Aorta (tissue), 5 donors: ENCODE measurements at regions not wholly inside any gene's neighbourhood (a gene's known extent, or its start where the extent isn't known, plus 50 kb on each side); places are given as distances from the start of the nearest gene placed in this dataset.
"Not testable (repeated sequence)": the region's sequence is repeated elsewhere in the genome, so short reads cannot be mapped to it uniquely, and the experiment has no call there.

Experiments used
- ATAC-seq: fragments of 200-7000 bp; cut with Tn5 transposase; one replicate; pipeline ENCODE4 v1.9.1; 2022; ENCODE audit warnings: moderate library complexity; ENCODE audit not compliant: low FRiP score
- DNase-seq, 2 donors: peaks; one replicate each; pipeline ENCODE4 v3.0.0-alpha.2; 2020
- H3K27ac ChIP-seq, 2 donors: one replicate each; pipeline ENCODE4 v1.5.1; 2013; ENCODE audit warnings: low read length in 2 of 2, mild to moderate bottlenecking in 2 of 2, moderate library complexity in 2 of 2, control low read depth in 1 of 2, inconsistent platforms in 1 of 2, low read depth in 1 of 2
- H3K27me3 ChIP-seq, 2 donors: one replicate each; pipeline ENCODE4 v1.6.1; 2013; ENCODE audit warnings: control low read depth in 1 of 2, low read length in 1 of 2, mild to moderate bottlenecking in 1 of 2, moderate library complexity in 1 of 2; ENCODE audit not compliant: insufficient read depth in 2 of 2, control insufficient read depth in 1 of 2
- H3K36me3 ChIP-seq, 2 donors: one replicate each; pipeline ENCODE4 v1.6.1; 2013; ENCODE audit warnings: control low read depth in 1 of 2, low read length in 1 of 2, mild to moderate bottlenecking in 1 of 2; ENCODE audit not compliant: insufficient read depth in 2 of 2, control insufficient read depth in 1 of 2
- H3K4me1 ChIP-seq, 2 donors: one replicate each; pipeline ENCODE4 v1.6.1; 2013; ENCODE audit warnings: low read length in 2 of 2, control low read depth in 1 of 2, mild to moderate bottlenecking in 1 of 2, moderate library complexity in 1 of 2; ENCODE audit not compliant: insufficient read depth in 2 of 2, control insufficient read depth in 1 of 2
- H3K4me3 ChIP-seq, 2 donors: one replicate each; pipeline ENCODE4 v1.5.1; 2013; ENCODE audit warnings: low read length in 2 of 2, control low read depth in 1 of 2, mild to moderate bottlenecking in 1 of 2
- H3K9me3 ChIP-seq: one replicate; pipeline ENCODE4 v1.6.1; 2013; ENCODE audit warnings: mild to moderate bottlenecking, low read length; ENCODE audit not compliant: control insufficient read depth
- WGBS, 2 donors: extraction: QIAGEN DNeasy Blood & Tissue Kit; methylation state at CpG; one replicate each; pipeline ENCODE4 v1.1.7; 2013; 5-methylcytosine and 5-hydroxymethylcytosine counted together
- intact Hi-C, 2 donors: fragments of 100-400 bp; cut with DNase I; formaldehyde crosslinking; loops; one replicate each; pipeline versions ENCODE4 v1.14.2 to v1.15.0; 2022
- donor health status: healthy with polysubstance abuse.
- donor health status: Bipolar disorder and iron deficiency.
- donor health status: DM: no; HTN: no; CAD: no.
- donor health status: DM: no; HTN: no; CAD: no.
- donor health status: DM: yes; HTN: yes; CAD: no.

DNA sequence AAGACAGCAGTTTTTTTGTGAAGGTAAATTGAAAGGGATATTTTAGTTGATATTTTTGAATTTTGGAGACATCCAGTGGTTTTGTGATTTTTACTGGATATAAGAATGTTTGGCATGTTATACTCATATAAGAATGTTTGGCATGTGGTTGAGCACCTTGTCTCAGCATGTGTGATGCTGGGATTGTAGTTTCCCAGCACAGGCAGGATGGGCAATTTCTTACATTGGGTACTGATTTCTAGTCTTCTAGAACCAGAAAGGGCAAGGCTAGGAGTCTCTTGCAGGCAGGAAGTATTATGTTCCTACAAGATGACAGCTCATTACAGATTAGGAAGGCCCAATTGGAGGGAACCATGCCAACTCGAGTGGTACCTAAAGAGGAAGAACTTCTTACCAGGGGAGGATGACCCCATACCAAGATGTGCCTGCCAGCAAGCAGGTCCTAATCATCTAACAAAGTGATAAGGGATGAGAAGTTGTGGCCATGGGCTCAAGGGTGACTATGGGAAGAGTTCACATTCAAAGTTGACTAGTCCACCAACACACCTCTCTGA is 377.8 kb downstream of the UTRN start:
- 71 to 88% methylated on average over 1 of the region's 1 CpG for WGBS, 2 donors
- DNase-seq = no peak
- H3K9me3 ChIP-seq = no peaks in the 10 kb centered on the region
- H3K27ac ChIP-seq = no peak overlapping the region
- intact Hi-C loops = no loop called here
- no peaks in the 10 kb centered on the region for H3K27me3 ChIP-seq
- no peak overlapping the region for H3K4me3 ChIP-seq
- no peak for ATAC-seq
- H3K36me3 ChIP-seq = no peaks in the 10 kb centered on the region
- H3K4me1 ChIP-seq = peaks cover 0 to 5% of the 10 kb centered on the region in 2 donors

GRCh38 chr6:144664281-144664680 is 379.1 kb downstream of the UTRN start:
- ATAC-seq = no peak
- Histone ChIP-seq H3K4me3 (no peak overlapping the region), H3K27ac (no peak overlapping the region), H3K27me3 (no peaks in the 10 kb centered on the region), H3K4me1 (peaks cover 0 to 5% of the 10 kb centered on the region in 2 donors), H3K36me3 (no peaks in the 10 kb centered on the region), H3K9me3 (no peaks in the 10 kb centered on the region)
- intact Hi-C loops = no loop called here
- WGBS, 2 donors = 84 to 87% methylated on average over 4 of the region's 4 CpGs
- DNase-seq = no peak

GRCh38 chr6:144664947-144665346 is 379.8 kb downstream of the UTRN start:
- H3K4me3 ChIP-seq = no peak overlapping the region
- intact Hi-C loops = no loop called here
- no peaks in the 10 kb centered on the region for H3K9me3 ChIP-seq
- no peaks in the 10 kb centered on the region for H3K27me3 ChIP-seq
- H3K36me3 ChIP-seq = no peaks in the 10 kb centered on the region
- no peak for ATAC-seq
- H3K4me1 ChIP-seq = peaks cover 0 to 5% of the 10 kb centered on the region in 2 donors
- DNase-seq = no peak
- WGBS, 2 donors = 91 to 94% methylated on average over 1 of the region's 1 CpG
- no peak overlapping the region for H3K27ac ChIP-seq

GRCh38 chr6:144665932-144666450 is 380.9 kb downstream of the UTRN start:
- ATAC-seq (no peak), DNase-seq (no peak)
- Histone ChIP-seq H3K27ac (no peak overlapping the region), H3K4me3 (no peak overlapping the region), H3K4me1 (peaks cover 0 to 5% of the 10 kb centered on the region in 2 donors), H3K36me3 (no peaks in the 10 kb centered on the region), H3K9me3 (no peaks in the 10 kb centered on the region), H3K27me3 (no peaks in the 10 kb centered on the region)
- 91 to 94% methylated on average over 2 of the region's 2 CpGs for WGBS, 2 donors
- intact Hi-C loops = no loop called here

DNA sequence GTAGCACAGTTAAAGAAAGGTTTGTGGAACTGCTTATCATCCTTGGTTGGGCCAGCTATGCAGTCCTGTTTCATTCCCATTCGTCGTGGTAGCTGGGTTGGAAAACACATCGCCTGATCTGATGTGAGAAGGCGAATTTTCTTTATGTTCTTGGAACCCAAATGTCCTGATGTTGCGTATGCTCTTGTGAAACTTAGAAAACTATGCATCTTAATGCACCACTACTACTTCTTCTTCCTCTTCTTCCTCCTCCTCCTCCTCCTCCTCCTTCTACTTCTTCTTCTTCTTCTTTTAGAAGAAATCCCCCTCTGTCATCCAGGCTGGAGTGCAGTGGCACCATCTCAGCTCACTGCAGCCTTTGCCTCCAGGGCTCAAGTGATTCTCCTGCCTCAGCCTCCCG is 381.6 kb downstream of the UTRN start:
- 86 to 90% methylated on average over 6 of the region's 6 CpGs for WGBS, 2 donors
- Histone ChIP-seq H3K4me3 (no peak overlapping the region), H3K36me3 (no peaks in the 10 kb centered on the region), H3K27me3 (no peaks in the 10 kb centered on the region), H3K27ac (no peak overlapping the region), H3K9me3 (no peaks in the 10 kb centered on the region), H3K4me1 (peaks cover 0 to 5% of the 10 kb centered on the region in 2 donors)
- intact Hi-C loops = no loop called here
- DNase-seq (no peak), ATAC-seq (no peak)

GRCh38 chr6:144667532-144668503 is 382.7 kb downstream of the UTRN start:
- no peak for ATAC-seq
- Histone ChIP-seq H3K27me3 (no peaks in the 10 kb centered on the region), H3K36me3 (no peaks in the 10 kb centered on the region), H3K27ac (no peak overlapping the region), H3K9me3 (no peaks in the 10 kb centered on the region), H3K4me3 (no peak overlapping the region), H3K4me1 (peaks cover 0 to 5% of the 10 kb centered on the region in 2 donors)
- DNase-seq = no peak
- 84 to 96% methylated on average over 4 of the region's 4 CpGs for WGBS, 2 donors
- intact Hi-C loops = no loop called here

DNA sequence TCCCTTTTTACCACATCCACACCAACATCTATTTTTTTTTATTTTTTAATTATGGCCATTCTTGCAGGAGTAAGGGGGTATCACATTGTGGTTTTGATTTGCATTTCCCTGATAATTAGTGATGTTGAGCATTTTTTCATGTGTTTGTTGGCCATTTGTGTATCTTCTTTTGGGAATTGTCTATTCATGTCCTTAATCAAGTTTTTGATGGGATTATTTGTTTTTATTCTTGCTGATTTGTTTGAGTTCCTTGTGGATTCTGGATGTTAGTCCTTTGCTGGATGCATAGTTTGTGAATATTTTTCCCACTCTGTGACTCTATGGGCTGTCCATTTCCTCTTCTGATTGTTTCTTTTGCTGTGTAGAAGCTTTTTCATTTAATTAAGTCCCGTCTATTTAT is 385.1 kb downstream of the UTRN start:
- H3K4me1 ChIP-seq, H3K27ac ChIP-seq, H3K9me3 ChIP-seq, ATAC-seq, H3K4me3 ChIP-seq, H3K27me3 ChIP-seq, DNase-seq, intact Hi-C loops, H3K36me3 ChIP-seq: not testable (repeated sequence)
- WGBS, 2 donors = 97 to 100% methylated on average over 1 of the region's 1 CpG

DNA sequence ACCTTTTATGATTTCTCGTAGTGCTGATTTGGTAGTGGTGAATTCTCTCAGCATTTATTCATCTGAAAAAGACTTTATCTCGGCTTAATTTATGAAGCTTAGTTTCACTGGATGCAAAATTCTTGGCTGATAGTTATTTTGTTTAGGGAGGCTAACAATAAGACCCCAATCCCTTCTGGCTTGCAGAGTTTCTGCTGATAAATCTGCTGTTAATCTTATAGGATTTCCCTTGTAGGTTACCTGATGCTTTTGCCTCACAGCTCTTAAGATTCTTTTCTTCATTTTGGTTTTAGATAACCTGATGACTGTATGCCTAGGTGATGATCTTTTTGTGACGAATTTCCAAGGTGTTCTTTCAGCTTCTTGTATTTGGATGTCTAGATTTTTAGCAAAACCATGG is 388.7 kb downstream of the UTRN start:
- no peak for DNase-seq
- no peaks in the 10 kb centered on the region for H3K36me3 ChIP-seq
- H3K27me3 ChIP-seq = no peaks in the 10 kb centered on the region
- intact Hi-C loops = no loop called here
- 97 to 99% methylated on average over 3 of the region's 3 CpGs for WGBS, 2 donors
- no peak overlapping the region for H3K4me3 ChIP-seq
- no peaks in the 10 kb centered on the region for H3K4me1 ChIP-seq
- H3K27ac ChIP-seq = no peak overlapping the region
- H3K9me3 ChIP-seq = no peaks in the 10 kb centered on the region
- no peak for ATAC-seq
